Inferior parietal cortex (tissue), 1 donor: ENCODE measurements at regions not wholly inside any gene's neighbourhood (a gene's known extent, or its start where the extent isn't known, plus 50 kb on each side); places are given as distances from the start of the nearest gene placed in this dataset.

Experiments used
- DNase-seq: peaks from one replicate; pipeline ENCODE4 v3.0.0-alpha.2; 2016; ENCODE audit errors: extremely low spot score

GRCh38 chr2:55102056-55102812 is 52.0 kb upstream of the RTN4 start:
- DNase-seq, result no peak

GRCh38 chr2:55101466-55101865 is 51.2 kb upstream of the RTN4 start:
- DNase-seq, result no peak

- DNase-seq, result no peak
Measured at GRCh38 chr2:55099878-55100820, 49.9 kb upstream of the RTN4 start.
